Activated naive CD8-positive, alpha-beta T cell treated with anti-CD3 and anti-CD28 coated beads, Interleukin-2, amount 50 U/mL, for 16 hours (primary cell): ENCODE measurements at regions not wholly inside any gene's neighbourhood (a gene's known extent, or its start where the extent isn't known, plus 50 kb on each side); places are given as distances from the start of the nearest gene placed in this dataset.
"Not testable (repeated sequence)": the region's sequence is repeated elsewhere in the genome, so short reads cannot be mapped to it uniquely, and the experiment has no call there.

Experiments used
- DNase-seq: peaks from one replicate; pipeline ENCODE4 v3.0.0-alpha.2; 2020; ENCODE audit warnings: low read depth, low spot score

DNA sequence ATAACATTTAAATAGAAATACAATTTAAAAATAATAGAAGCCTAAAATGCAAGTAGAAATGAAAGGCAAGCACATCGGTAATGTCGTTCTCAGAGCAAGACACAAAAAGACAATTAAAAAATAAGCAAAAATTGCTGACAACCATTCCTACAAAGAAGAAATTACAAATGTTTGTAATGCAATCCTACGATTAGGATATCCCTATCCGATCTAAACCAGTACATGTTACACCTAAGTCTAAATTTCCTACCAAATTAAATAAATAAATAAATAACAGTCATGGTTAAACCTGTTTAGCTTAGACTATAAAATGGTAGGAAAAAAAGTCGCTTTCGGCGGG, 90.0 kb downstream of the ANXA2R start:
- no peak for DNase-seq

DNA sequence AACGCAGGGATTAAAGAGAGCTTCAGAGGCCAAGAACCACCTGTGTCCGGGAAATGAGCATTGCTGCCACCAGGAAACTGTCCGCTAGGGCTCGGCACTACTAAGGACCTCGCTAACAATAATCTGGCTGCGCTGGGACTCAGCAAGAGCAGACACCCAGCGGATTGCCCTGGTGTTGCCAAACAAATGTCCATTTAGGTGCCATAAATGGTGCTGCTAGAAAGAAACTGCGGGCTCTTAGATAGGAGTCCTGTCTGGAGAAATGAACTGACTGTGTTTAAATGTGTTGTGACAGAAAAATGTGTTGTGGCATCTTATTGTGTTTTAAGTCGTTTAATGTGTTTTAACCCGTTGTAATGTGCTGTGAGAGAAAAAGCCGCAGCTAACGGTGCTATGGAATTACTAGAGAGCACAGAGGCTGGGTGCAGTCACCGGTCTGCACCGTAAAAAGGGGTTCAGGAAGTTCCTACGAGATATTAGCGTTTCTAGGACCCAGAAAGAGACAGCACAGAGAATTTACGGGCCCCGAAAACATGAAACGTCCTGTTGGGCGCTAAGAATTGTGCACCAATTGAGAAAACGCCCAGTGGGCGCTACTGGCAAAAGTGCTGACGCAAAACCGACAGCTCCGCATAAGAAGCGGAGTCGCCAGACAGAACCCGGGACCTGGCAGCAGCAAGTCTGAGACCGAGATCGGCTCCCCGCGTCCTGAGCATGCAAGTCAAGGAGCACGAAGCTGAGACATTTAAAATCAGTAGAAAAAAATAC, 90.6 kb downstream of the ANXA2R start:
- DNase-seq: no peak

DNA sequence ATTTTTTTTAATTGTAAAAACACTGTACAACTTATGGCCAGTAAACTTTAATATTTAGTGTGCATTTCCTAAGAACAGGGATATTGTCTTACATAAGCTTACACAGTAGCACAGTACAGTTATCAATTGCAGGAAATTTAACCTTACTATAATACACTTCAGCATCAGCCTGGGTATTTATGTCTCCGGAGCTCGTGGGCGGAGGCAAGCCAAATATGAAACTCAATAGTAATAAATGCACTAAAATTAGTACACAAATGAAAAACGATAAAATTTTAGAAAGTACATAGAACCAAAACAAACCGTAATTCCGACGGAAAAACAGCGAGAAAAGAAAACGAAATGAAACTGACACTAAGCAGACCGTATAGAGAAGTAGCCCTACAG, 91.2 kb downstream of the ANXA2R start:
- DNase-seq: no peak

DNA sequence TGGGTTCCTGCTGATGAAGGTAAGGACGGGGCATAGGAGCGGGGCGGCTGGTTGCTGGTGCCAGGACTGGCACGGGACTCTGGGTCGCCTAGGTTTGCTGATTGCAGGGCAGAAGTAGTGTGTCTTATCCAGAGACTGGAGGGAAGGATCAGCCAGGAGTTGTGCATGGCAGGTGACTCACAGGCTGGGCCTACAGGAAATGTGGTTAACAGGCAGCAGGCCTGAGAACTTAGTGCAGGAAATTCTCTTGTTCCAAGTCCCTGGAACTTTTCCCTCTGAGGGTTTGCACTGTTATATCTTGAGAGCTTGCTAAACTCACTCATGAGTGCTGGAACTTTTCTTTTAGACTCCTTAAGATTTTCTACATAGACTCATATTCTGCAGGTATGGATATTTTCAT, 95.1 kb downstream of the ANXA2R start:
- DNase-seq: no peak

DNA sequence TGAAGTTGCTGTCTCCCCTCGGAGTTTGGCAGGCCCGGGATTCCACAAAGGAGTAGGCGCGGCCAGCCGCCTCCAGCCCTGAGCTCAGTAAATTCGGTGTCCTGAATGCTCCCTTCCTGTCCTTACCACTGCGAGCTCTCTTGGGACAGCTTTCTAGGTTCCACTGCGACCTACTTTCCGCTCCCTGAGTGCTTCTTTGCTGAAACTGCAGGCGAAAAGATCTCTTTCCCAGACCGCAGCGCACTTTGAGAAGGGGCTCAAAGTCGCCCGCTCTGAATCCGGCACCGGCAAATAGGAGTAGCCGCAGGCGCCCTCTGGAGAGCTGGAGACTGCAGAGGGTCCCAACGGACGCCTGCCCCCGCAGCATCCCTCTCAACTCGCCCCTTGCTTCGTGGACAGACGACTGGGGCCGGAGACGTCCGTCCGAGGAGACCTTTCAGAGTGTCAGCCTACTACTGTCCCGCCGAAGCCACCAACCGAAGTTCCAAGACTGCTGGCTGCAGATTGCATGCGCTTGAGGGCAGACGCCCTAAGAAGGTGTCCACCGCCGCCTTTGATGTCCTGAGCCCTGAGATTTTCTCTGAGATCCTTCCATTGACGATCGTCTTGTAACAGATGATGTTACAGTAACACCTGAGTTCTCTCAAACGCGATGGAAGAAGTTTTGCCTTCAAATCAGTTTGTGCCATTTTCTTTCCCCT, 96.0 kb downstream of the ANXA2R start:
- DNase-seq: no peak

DNA sequence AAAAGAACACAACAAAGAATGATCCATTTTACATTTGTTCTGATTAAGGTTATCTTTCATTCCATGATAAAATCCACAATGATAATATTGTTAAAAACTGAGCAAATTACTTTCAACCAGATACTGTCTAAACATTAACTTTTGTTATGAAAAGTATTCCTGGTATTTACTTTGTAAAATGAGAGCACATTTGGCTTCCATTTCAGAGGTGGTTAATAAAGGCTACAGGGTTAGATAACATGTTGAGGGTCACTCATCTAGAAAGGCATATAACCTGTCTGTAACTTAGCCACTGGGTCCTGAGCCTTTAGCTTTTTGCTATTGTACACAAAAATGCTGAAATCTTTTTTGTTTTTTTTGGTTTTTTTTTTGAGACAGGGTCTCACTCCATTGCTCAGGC, 99.3 kb downstream of the ANXA2R start:
- DNase-seq: no peak

DNA sequence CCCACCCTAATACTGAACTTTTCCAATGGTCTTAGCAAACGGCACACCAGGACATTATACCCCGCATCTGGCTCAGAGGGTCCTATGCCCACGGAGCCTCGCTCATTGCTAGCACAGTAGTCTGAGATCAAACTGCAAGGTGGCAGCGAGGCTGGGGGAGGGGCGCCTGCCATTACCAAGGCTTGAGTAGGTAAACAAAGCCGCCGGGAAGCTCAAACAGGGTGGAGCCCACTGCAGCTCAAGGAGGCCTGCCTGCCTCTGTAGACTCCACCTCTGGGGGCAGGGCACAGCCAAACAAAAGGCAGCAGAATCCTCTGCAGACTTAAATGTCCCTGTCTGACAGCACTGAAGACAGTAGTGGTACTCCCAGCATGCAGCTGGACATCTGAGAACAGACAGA, 108.1 kb downstream of the ANXA2R start:
- not testable (repeated sequence) for DNase-seq

DNA sequence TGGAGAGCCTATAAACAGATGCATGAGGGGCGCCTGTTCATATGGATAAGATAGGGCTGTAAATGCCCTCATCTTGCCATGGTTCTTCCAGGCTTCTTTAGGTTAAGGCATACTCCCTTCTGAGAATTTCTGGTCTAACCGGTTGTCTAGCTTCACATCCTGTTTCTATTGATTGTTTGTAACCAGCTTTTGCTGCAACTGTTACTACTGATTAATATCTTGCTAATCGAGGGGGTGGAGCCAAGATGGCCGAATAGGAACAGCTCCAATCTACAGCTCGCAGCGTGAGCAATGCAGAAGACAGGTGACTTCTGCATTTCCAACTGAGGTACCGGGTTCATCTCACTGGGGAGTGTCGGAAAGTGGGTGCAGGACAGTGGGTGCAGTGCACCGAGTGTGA, 108.7 kb downstream of the ANXA2R start:
- not testable (repeated sequence) for DNase-seq

DNA sequence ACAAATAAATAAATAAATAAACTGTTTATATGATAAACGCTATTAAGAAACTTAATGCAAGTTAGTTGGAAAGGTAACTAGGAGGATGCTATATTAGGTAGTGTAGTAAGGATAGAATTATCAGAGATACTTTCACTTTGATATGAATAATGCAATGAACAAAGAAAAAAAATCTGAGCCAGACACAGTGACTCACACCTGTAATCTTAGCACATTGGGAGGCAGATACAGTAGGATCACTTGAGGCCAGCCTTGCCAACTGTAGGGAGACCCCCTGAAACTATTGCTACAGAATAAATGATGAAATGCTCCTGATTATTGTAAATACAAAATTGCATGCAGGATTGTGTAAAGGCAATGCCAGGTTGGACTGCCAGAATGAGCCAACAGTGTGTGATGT, 109.2 kb downstream of the ANXA2R start:
- no peak for DNase-seq

DNA sequence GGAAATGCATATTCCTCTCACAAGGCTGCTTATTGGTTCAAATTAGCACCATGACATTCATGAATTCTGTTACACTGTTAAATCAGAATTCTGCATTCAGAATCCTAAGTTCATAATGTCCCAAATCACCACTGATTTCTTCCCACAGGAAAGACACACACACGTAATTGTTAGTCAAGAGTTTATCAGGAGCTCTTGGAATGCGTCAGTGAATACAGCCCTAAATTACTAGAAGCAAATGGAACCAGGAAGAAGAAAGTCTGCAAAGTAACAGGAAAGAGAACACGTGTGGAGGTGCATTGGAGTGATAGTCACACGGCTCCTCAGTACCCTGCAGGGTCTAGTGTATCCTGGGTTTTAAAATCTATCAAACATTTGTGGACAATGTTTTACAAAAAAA, 110.2 kb downstream of the ANXA2R start:
- no peak for DNase-seq

DNA sequence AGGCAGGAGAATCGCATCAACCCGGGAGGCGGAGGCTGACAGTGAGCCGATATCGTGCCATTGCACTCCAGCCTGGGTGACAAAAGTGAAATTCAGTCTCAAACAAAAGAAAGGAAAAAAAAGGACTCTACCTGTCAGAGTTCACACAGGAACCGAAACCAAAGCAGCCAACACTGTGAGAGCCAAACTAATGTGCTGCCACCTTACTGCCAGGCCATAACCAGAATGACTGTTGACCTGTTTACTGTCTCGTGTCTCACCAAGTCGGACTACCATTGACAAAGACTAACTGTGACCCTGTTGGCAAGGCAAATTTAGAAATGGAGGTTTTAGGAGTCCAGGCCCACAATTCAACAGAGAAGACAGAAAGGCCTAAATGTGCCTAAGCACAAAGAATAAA, 112.4 kb downstream of the ANXA2R start:
- no peak for DNase-seq

DNA sequence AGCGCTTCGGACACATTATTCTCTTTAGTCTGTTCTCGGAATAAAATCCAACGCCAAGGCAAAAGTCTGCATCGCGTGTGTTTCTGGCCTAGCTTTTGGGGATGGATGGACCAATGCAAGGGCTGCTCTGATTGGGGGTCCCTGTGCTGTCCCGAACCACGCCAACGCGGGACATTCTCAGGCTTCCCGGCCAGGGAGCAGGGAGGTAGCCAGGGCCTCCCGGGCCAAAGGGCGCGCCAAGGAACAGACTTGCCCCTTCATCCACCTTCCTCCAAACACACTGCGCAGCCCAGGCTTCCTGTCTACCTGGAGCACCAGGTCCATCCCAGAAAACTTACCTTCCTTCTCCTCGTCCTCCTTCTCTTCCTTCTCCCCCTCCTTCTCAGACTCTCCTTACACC, 113.0 kb upstream of the SELENOP start:
- DNase-seq: no peak

DNA sequence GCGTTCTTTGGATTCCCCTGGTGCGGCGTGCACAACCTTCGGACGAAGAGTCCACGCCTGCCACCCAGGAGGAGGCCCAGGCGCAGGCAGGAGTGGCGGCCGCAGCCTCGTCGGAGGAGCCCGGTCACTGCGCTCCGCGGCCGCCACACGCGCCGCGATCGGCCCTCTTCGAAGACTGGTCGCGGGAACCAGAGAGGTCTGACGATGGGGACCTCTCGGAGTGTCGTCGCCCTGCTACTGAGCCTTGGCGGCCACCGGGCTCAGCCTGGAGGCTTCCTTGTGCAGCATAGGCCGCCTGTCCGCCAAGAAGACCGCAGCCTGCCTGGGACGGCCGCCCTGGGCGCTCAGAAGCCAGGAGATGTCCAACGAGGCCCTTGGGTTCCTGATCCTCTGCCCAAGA, 112.5 kb upstream of the SELENOP start:
- no peak for DNase-seq

DNA sequence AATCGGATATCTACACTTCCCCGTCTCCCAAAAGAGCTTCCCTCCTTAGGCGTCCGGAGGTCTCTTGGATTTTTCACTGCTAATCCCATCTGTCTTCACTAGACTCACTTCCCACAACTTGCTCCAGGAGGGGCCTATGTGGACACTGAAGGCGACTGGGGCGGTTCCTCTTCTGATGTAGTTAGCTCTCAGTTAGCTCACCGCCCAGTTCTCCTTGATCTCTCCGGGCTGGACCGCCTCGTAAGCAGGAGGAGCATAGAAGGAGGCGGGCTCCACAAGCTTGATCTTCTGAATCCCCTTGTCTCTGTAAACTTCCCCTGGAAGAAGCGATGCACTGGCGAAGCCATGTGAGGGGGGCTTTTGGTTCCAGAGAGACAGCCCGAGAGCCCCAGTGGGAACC, 112.0 kb upstream of the SELENOP start:
- no peak for DNase-seq

DNA sequence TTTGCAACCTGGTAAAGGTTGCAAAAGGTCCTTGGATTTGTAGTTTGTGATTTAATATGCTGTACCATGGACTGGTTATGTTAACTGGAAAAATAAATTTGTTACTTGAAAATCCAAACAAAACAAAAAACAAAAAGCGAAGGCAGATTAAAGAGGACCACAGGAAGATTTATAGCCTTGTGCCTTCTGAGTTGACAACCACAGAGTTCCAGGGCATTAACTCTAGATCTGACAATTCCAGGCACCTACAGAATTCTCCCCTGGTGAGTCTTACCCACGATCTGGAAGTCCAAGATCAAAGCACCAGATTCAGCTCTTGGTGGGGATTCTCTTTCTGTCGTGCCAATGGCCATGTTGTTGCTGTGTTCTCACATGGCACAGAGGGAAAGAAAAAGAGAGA, 107.9 kb upstream of the SELENOP start:
- no peak for DNase-seq

DNA sequence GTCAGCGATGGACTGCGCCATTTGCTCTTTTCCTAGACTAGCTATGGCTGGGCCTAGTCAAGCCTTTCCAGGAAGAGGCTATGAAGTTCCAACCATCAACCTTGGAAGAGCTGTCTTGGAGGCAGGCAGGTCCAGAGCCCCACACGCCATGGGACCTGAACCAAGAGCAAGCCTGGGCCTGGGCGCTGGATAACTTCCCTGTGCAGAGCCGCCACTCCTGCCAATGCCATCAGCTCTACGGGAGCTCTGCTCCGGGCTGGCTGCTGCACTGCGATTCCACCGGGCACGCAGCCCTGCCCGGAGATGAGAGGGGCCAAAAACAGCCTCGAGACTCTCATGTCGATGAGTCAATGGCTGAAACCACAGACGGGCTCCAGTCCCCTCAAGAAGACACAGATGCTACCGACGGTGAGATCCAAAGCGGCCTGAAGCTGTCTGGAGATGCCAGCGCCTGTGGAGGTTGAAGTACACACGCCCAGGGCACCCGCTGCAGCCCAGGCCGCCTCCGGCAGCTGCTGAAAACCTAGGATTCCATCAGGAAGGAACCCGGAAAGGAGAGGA, 103.7 kb upstream of the SELENOP start:
- DNase-seq: no peak

DNA sequence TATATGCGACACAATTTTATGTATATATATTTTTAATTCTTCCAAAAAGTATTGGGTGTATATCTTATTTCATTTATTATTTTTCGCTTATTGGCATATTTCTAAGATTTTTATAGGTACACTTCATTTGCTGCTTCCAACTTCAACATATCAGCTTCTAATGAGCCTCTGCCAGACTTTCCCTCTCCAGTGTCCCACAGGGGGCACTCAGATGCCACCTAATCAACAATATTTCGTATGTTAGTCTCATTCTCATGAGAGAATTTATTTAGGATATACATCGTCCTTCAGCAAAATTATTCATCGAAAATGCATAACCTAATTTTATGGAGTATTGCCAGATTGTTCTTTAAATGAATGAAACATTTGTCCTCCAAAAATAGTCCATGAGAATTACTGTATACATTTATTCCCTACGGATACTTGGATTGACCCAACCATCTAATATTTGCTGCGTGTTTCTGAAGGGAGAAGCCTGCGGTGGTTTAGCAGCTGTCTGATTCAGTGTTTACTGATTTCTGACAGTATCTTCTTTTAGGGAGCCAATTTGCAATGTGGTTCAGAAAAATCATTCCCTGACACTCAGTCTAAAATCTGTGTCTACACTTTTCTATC, 100.6 kb upstream of the SELENOP start:
- no peak for DNase-seq

DNA sequence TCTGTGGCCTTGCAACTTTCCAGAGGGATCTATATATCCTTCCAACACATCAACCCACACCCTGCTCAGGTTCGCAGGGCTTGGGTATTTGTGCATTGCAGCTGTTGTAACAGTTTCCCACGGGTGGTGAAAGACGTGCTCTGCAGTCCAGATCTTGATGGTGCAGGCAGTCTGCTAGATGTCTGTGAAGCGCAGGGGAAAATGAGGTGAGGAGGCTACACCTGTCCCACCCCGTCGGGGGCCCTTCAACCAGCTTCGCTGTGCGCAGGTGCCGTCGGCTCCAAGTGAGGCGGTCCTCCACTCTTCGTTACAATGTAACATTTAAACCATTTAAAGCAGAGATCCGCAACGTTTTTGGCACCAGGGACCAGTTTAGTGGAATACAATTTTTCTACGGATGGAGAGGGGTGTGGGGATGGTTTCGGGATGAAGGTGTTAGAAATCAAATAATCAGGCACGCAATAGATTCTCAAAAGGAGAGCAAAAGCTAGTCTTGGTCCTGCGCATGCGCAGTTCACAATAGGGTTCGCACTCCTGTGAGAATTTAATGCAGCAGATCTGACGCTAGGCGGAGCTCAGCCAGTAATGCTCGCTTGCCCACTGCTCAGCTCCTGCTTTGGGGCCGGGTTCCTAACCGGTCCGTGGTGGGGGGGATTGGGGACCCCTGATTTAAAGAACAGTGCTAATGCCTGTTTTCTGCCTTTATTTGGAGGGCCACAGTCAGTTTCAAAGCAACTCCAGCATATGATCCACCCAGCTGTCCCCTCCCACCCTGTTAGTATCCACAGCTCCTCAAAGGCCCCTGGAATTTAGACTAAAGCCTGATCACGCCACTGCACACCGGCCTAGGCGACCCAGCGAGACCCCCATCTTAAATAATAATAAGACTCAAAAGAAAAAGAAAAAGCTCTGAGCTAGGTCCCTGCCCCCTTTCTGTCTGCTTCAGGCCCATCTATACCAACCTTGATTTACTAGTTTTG, 97.1 kb upstream of the SELENOP start:
- peak; percentile 76 for DNase-seq

DNA sequence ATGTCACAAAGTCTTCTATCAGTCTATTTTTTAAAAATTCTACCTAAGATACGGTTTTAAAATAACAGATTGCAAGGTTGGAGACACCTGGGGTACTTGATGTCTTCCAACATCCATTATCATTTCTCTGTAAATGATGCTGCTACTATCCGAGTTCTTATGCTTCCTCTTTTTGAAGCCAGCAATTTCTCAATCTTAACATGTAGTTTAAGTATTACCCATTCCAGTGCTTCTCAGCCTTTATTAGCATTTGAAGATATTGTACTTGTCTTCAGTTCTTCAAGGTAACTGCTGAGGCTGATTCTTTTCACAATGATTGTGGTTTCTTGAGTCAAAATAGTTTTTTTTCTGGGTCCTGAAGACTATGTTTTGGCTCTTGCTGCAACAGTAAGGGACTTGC, 96.4 kb upstream of the SELENOP start:
- no peak for DNase-seq

DNA sequence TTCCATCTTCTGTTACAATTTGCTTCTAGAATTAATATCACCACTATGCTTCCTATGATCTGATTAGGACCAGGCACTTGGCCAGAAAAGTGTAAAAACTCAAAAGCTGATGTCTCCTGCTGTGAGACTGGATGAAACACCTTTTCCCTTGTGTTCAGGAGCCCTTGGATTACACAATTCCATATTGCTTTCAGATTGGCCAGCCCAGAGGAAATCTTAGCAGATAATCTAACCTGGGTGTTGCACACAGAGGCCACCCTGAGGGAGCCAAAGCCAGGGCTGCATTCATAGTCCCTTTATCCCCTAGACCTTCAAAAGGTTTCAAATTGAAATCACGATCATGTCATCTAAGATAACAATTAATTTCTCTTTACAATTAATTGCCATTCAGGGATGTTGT, 94.1 kb upstream of the SELENOP start:
- DNase-seq: no peak

DNA sequence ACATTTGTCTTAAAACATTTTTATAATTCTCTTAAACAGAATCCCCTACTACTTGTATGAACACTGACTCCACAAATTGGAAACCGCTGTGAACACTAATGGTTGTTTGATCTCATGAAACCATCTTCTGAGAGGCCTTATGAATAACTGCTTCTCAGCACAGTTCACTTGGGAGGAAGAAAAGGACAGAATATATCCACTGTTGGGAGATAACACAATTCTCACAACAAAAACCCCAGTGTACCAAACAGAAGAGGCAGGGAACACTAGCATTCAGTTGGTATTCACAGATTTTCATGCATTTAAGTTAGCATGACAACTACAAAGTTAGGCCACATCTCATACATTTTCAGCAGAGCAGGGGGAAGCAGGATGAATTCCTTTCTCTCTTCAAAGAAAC, 89.0 kb upstream of the SELENOP start:
- no peak for DNase-seq

DNA sequence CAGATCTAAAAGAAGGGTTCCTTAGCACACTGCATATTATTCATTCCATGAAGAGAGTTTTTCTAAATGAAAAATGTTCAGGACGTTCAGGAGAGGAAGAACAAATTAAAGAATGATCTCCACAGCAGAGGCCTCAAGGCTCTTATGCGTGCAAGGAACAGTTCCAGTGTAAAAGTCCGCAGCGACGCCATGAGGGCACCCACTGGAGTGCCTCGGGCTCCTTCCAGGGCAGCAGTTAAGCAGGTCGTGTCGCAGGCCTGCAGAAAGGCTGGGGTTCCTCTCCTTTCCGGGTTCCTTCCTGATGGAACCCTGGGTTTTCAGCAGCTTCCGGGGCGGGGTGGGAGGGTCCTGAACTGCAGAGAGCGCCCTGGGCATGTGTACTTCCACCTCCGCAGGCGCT, 87.1 kb upstream of the SELENOP start:
- no peak for DNase-seq
